ENCODE measurements at regions not wholly inside any gene's neighbourhood (a gene's known extent, or its start where the extent isn't known, plus 50 kb on each side); places are given as distances from the start of the nearest gene placed in this dataset.

- ChIA-PET POLR2A (interaction anchor here (0.8 kb wide), 1 partner anchor 204 kb away, joined by 3 read pairs; no protein-coding TSS in a partner anchor), CTCF (interaction anchor here (0.6 kb wide), 1 partner anchor 431 kb away, joined by 3 read pairs; no protein-coding TSS in a partner anchor)
These were observed 205.2 kb upstream of the SEMA6A start for GRCh38 chr5:116779846-116780245.

GRCh38 chr5:116778651-116779280, 204.1 kb upstream of the SEMA6A start:
- ChIA-PET POLR2A (no interaction called here), CTCF (interaction anchor here (0.6 to 0.7 kb wide), 2 partner anchors 13 to 430 kb away, joined by 3 to 4 read pairs; no protein-coding TSS in a partner anchor)
- TF ChIP-seq TARDBP (IDR thresholded peaks at IDR 0.05) (no peak), SP1 (IDR thresholded peaks at IDR 0.05) (no peak), FOXK2 (IDR thresholded peaks at IDR 0.05) (no peak), ZNF384 (IDR thresholded peaks at IDR 0.05) (no peak), LEF1 (IDR thresholded peaks at IDR 0.05; ENCODE audit: borderline replicate concordance) (no peak), ARNT (IDR thresholded peaks at IDR 0.05) (no peak), HDGF (IDR thresholded peaks at IDR 0.05; ENCODE audit: borderline replicate concordance) (no peak), FOXM1 (IDR thresholded peaks at IDR 0.05; ENCODE audit: borderline replicate concordance) (no peak), L3MBTL2 (conservative IDR thresholded peaks at IDR 0.05) (no peak), SUZ12 (IDR thresholded peaks at IDR 0.05) (no peak), BHLHE40 (IDR thresholded peaks at IDR 0.05; ENCODE audit: borderline replicate concordance) (no peak)
- no peak for DNase-seq (ENCODE audit: extremely low spot score)

More at GRCh38 chr5:116779846-116780245, 205.2 kb upstream of the SEMA6A start:
- TF ChIP-seq ZNF384 (IDR thresholded peaks at IDR 0.05): no peak
- TF ChIP-seq ELF4 (IDR thresholded peaks at IDR 0.05): no peak
- TF ChIP-seq ARNT (IDR thresholded peaks at IDR 0.05): no peak
- TF ChIP-seq PKNOX1 (IDR thresholded peaks at IDR 0.05): no peak
- no peak for TF ChIP-seq BHLHE40 (IDR thresholded peaks at IDR 0.05; ENCODE audit: borderline replicate concordance)
- TF ChIP-seq HDGF (IDR thresholded peaks at IDR 0.05; ENCODE audit: borderline replicate concordance): no peak
- TF ChIP-seq NFRKB (IDR thresholded peaks at IDR 0.05): no peak
- no peak for TF ChIP-seq L3MBTL2 (conservative IDR thresholded peaks at IDR 0.05)
- TF ChIP-seq FOXK2 (IDR thresholded peaks at IDR 0.05): no peak
- TF ChIP-seq SP1 (IDR thresholded peaks at IDR 0.05): no peak
- TF ChIP-seq TARDBP (IDR thresholded peaks at IDR 0.05): no peak
- no peak for TF ChIP-seq CTBP1 (IDR thresholded peaks at IDR 0.05; ENCODE audit: borderline replicate concordance)
- no peak for DNase-seq (ENCODE audit: extremely low spot score)

GRCh38 chr5:116778032-116778431, 203.4 kb upstream of the SEMA6A start:
- POLR2A ChIA-PET: no interaction called here
- CTCF ChIA-PET: interaction anchor here (0.6 to 1.1 kb wide), 3 partner anchors 14 to 434 kb away, joined by 3 to 4 read pairs (median 3); no protein-coding TSS in a partner anchor
- DNase-seq (ENCODE audit: extremely low spot score): no peak
- no peak for TF ChIP-seq LEF1 (IDR thresholded peaks at IDR 0.05; ENCODE audit: borderline replicate concordance)
- no peak for TF ChIP-seq FOXA1 (IDR thresholded peaks at IDR 0.05)
- no peak for TF ChIP-seq SP1 (IDR thresholded peaks at IDR 0.05)
- TF ChIP-seq TARDBP (IDR thresholded peaks at IDR 0.05): no peak
- TF ChIP-seq HDGF (IDR thresholded peaks at IDR 0.05; ENCODE audit: borderline replicate concordance): no peak
- TF ChIP-seq BHLHE40 (IDR thresholded peaks at IDR 0.05; ENCODE audit: borderline replicate concordance): no peak
- no peak for TF ChIP-seq ZNF384 (IDR thresholded peaks at IDR 0.05)
- no peak for TF ChIP-seq CTBP1 (IDR thresholded peaks at IDR 0.05; ENCODE audit: borderline replicate concordance)
- TF ChIP-seq ARNT (IDR thresholded peaks at IDR 0.05): no peak
- TF ChIP-seq SUZ12 (IDR thresholded peaks at IDR 0.05): no peak
- TF ChIP-seq L3MBTL2 (conservative IDR thresholded peaks at IDR 0.05): no peak
- no peak for TF ChIP-seq FOXM1 (IDR thresholded peaks at IDR 0.05; ENCODE audit: borderline replicate concordance)
- no peak for TF ChIP-seq PKNOX1 (IDR thresholded peaks at IDR 0.05)

- CTCF ChIA-PET: no interaction called here
- POLR2A ChIA-PET: no interaction called here
- TF ChIP-seq FOXM1 (IDR thresholded peaks at IDR 0.05; ENCODE audit: borderline replicate concordance) (no peak), L3MBTL2 (conservative IDR thresholded peaks at IDR 0.05) (no peak), NFRKB (IDR thresholded peaks at IDR 0.05) (no peak), TARDBP (IDR thresholded peaks at IDR 0.05) (no peak), FOXK2 (IDR thresholded peaks at IDR 0.05) (no peak), FOXA1 (IDR thresholded peaks at IDR 0.05) (no peak), PKNOX1 (IDR thresholded peaks at IDR 0.05) (no peak), BHLHE40 (IDR thresholded peaks at IDR 0.05; ENCODE audit: borderline replicate concordance) (no peak), ZNF384 (IDR thresholded peaks at IDR 0.05) (no peak), LEF1 (IDR thresholded peaks at IDR 0.05; ENCODE audit: borderline replicate concordance) (no peak), ARNT (IDR thresholded peaks at IDR 0.05) (no peak), SUZ12 (IDR thresholded peaks at IDR 0.05) (no peak)
- no peak for DNase-seq (ENCODE audit: extremely low spot score)
These were observed 199.3 kb upstream of the SEMA6A start for GRCh38 chr5:116773926-116774325.

GRCh38 chr5:116772806-116773205, 198.2 kb upstream of the SEMA6A start:
- CTCF ChIA-PET: no interaction called here
- TF ChIP-seq SP1 (IDR thresholded peaks at IDR 0.05) (no peak), NFRKB (IDR thresholded peaks at IDR 0.05) (no peak), SUZ12 (IDR thresholded peaks at IDR 0.05) (no peak), PKNOX1 (IDR thresholded peaks at IDR 0.05) (no peak), FOXK2 (IDR thresholded peaks at IDR 0.05) (no peak), TARDBP (IDR thresholded peaks at IDR 0.05) (no peak)

More at GRCh38 chr5:116772806-116773205, 198.2 kb upstream of the SEMA6A start:
- POLR2A ChIA-PET: interaction anchor here (0.6 kb wide), 1 partner anchor 31 kb away, joined by 3 read pairs; no protein-coding TSS in a partner anchor
- DNase-seq (ENCODE audit: extremely low spot score): no peak

Data from HEK293T (cell line).